GM12873 (cell line): ENCODE measurements at regions not wholly inside any gene's neighbourhood (a gene's known extent, or its start where the extent isn't known, plus 50 kb on each side); places are given as distances from the start of the nearest gene placed in this dataset.

Experiments used
- CTCF ChIP-seq: IDR thresholded peaks from 2 replicates; pipeline ENCODE4 v1.5.1; 2012; ENCODE audit warnings: low read depth, mild to moderate bottlenecking, moderate library complexity, low read length, control low read depth; ENCODE audit not compliant: insufficient read depth; ENCODE audit errors: missing control alignments

DNA sequence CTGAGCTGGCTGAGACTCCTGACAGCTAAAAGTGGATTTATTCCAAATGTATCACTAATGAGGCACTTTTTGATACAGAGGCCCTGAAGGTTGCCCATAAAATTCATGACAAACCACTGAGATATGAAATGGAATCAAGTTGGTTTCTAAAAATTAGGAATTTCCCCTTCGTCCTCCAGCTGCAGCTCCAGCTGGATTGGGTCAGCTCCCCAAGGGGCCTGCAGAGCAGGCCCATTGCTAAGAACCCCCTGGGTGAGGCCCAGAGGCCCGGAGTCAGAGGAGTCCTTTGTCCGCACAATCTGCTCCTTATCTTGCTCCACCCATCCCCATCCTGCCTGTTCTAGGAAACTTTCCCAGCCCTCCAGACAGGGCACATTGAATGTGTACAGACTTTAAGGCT lies 163.5 kb upstream of the TOP1 start:
- no peak for TF ChIP-seq CTCF

GRCh38 chr20:40866056-40866455 lies 162.6 kb upstream of the TOP1 start:
- no peak for TF ChIP-seq CTCF

GRCh38 chr20:40868551-40869217 lies 159.9 kb upstream of the TOP1 start:
- no peak for TF ChIP-seq CTCF

DNA sequence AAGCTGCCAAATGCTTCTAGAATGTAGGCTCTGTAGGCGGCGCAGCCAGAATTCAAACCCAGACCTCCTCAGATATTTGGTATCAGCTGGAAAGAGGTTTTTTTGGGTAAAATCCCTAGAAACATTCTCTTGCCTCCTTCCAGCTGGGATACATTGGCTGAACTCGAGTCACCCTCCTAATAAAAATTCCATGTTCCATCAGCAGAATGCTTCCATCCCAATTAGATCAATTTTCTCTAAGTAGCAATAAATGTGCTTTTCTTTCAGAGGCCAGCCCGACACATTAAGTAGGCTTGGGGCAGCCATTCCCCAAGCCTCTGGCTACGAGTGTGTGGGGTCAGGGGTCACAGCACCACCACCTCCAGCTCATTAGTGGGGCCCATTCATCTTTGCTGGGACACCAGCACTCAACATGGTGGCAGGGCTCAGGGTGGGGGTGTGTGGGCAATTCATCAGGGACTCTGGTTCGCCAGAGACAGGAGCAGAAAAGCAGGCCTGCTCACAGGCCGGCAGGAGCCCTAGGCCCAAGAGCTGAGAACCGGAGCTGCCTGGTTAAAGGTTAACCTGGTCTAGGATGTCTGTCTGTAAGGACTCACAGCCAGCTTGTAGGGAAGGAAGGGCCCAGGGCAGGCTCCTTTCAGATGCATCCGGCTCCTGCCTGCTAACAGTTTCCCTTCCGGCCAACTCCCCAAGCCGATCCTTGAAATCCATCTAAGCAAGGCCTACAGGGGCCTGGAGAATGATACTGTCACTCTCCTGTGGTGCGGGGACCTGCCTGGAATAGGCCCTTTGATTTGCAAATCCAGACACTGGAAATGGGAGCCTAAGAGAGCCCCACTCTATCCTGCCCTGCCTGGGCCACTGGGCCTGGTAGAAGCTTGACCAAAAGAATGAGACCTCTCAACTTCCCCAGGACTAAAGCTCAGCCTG lies 159.1 kb upstream of the TOP1 start:
- TF ChIP-seq CTCF = no peak

GRCh38 chr20:40875116-40876085 lies 153.2 kb upstream of the TOP1 start:
- no peak for TF ChIP-seq CTCF

- TF ChIP-seq CTCF = peak; percentile 49
Observed at GRCh38 chr20:40880063-40880728, 148.4 kb upstream of the TOP1 start.
